Suprapubic skin (tissue), 4 donors: ENCODE measurements at regions not wholly inside any gene's neighbourhood (a gene's known extent, or its start where the extent isn't known, plus 50 kb on each side); places are given as distances from the start of the nearest gene placed in this dataset.

Source experiments
- CTCF ChIP-seq, 2 donors: fragments of 200-600 bp in 1 of 2; fragments of 450-650 bp in 1 of 2; sonication (generic) in 1 of 2; IDR thresholded peaks; one replicate each; pipeline ENCODE4 v1.5.1; 2016 to 2019; ENCODE audit warnings: antibody characterized with exemption in 2 of 2, mild to moderate bottlenecking in 1 of 2, moderate library complexity in 1 of 2
- EP300 ChIP-seq: sonication (generic); formaldehyde crosslinking; IDR thresholded peaks from one replicate; pipeline ENCODE4 v1.6.1; 2017; ENCODE audit warnings: antibody characterized with exemption
- POLR2A ChIP-seq, 2 donors: fragments of 450-650 bp; IDR thresholded peaks; one replicate each; pipeline ENCODE4 v1.6.1; 2017; ENCODE audit warnings: antibody characterized with exemption in 2 of 2, mild to moderate bottlenecking in 2 of 2, moderate library complexity in 2 of 2
- POLR2AphosphoS5 ChIP-seq, 3 donors: sonication (generic); formaldehyde crosslinking; IDR thresholded peaks; one replicate each; pipeline ENCODE4 v1.6.1; 2017; ENCODE audit warnings: antibody characterized with exemption in 3 of 3

- no peak for TF ChIP-seq CTCF (IDR thresholded peaks at IDR 0.05)
- TF ChIP-seq POLR2A (IDR thresholded peaks at IDR 0.05) = no peak
- TF ChIP-seq POLR2AphosphoS5 (IDR thresholded peaks at IDR 0.05) = no peak
- no peak for TF ChIP-seq EP300
Measured at GRCh38 chr20:60802676-60803075, 449.4 kb upstream of the CDH4 start.
